Testis (tissue), 2 donors: ENCODE measurements at regions not wholly inside any gene's neighbourhood (a gene's known extent, or its start where the extent isn't known, plus 50 kb on each side); places are given as distances from the start of the nearest gene placed in this dataset.

ENCODE experiments used
- POLR2A ChIP-seq: fragments of 450-650 bp; IDR thresholded peaks from one replicate; pipeline ENCODE4 v1.6.1; 2017; ENCODE audit warnings: antibody characterized with exemption, mild to moderate bottlenecking, moderate library complexity
- TF ChIP-seq, protein P1 (sequence below), 3 experiments: fragments of 450-650 bp in 2 of 3; fragments of 200-600 bp in 1 of 3; sonication (generic) in 1 of 3; IDR thresholded peaks; one replicate each; pipeline ENCODE4 v1.5.1; 2016 to 2019; ENCODE audit warnings: antibody characterized with exemption in 3 of 3, mild to moderate bottlenecking in 2 of 3, moderate library complexity in 1 of 3

DNA sequence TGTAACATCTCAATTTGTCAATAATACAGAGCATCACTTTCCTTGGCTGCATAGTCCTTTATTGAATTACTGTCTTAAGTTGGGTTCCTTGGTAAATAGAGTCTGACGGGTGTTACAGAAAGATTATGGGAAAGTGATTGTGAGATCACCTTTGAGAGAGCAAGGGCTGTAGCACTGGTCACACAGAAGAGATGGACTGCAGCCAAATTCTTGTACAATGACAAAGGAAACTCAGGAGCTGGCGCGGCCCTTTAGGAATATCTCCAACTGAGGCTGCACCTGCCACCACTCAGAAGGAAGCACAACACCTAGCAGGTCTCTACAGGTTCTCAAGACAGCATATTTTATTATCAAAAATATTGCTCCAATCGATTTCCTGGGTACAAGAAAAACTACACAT, 350.0 kb upstream of the ISL1 start:
- TF ChIP-seq, protein P1, sequence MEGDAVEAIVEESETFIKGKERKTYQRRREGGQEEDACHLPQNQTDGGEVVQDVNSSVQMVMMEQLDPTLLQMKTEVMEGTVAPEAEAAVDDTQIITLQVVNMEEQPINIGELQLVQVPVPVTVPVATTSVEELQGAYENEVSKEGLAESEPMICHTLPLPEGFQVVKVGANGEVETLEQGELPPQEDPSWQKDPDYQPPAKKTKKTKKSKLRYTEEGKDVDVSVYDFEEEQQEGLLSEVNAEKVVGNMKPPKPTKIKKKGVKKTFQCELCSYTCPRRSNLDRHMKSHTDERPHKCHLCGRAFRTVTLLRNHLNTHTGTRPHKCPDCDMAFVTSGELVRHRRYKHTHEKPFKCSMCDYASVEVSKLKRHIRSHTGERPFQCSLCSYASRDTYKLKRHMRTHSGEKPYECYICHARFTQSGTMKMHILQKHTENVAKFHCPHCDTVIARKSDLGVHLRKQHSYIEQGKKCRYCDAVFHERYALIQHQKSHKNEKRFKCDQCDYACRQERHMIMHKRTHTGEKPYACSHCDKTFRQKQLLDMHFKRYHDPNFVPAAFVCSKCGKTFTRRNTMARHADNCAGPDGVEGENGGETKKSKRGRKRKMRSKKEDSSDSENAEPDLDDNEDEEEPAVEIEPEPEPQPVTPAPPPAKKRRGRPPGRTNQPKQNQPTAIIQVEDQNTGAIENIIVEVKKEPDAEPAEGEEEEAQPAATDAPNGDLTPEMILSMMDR (IDR thresholded peaks at IDR 0.05) = no peak
- no peak for TF ChIP-seq POLR2A
